Mesothelial cell of epicardium (in vitro differentiated cells): ENCODE measurements at regions not wholly inside any gene's neighbourhood (a gene's known extent, or its start where the extent isn't known, plus 50 kb on each side); places are given as distances from the start of the nearest gene placed in this dataset.

ENCODE experiments used
- DNase-seq, 2 experiments: peaks; one replicate each; pipeline ENCODE4 v3.0.0; 2021; ENCODE audit warnings: low spot score in 2 of 2; ENCODE audit not compliant: unreplicated experiment in 2 of 2
- H3K27ac Mint-ChIP-seq: 2 replicates; pipeline ENCODE4 v1.8.0; 2021; ENCODE audit warnings: mixed read lengths
- H3K27me3 Mint-ChIP-seq: 2 replicates; pipeline ENCODE4 v1.8.0; 2021; ENCODE audit warnings: low read depth, mixed read lengths
- H3K36me3 Mint-ChIP-seq: 2 replicates; pipeline ENCODE4 v1.8.0; 2021; ENCODE audit warnings: mixed read lengths
- H3K4me1 Mint-ChIP-seq: 2 replicates; pipeline ENCODE4 v1.8.0; 2021; ENCODE audit warnings: mixed read lengths
- H3K4me3 Mint-ChIP-seq: 2 replicates; pipeline ENCODE4 v1.8.0; 2021; ENCODE audit warnings: mild to moderate bottlenecking, moderate library complexity, mixed read lengths
- H3K9me3 Mint-ChIP-seq: 2 replicates; pipeline ENCODE4 v1.8.0; 2021; ENCODE audit warnings: mixed read lengths
- CTCF ChIP-seq: fragments of 200-600 bp; sonication (generic); IDR thresholded peaks from one replicate; pipeline ENCODE4 v1.5.0; 2021; ENCODE audit warnings: antibody characterized with exemption; ENCODE audit not compliant: unreplicated experiment

GRCh38 chrX:113986427-113986826, 597.5 kb upstream of the HTR2C start:
- Mint-ChIP-seq H3K9me3 (peaks cover 8% of the 10 kb centered on the region), H3K27me3 (no peaks in the 10 kb centered on the region), H3K27ac (no peak overlapping the region), H3K36me3 (no peaks in the 10 kb centered on the region), H3K4me3 (no peak overlapping the region), H3K4me1 (peaks cover 6% of the 10 kb centered on the region)
- TF ChIP-seq CTCF: no peak
- no peak for DNase-seq

GRCh38 chrX:113982766-113983165, 601.1 kb upstream of the HTR2C start:
- H3K27me3 Mint-ChIP-seq: no peaks in the 10 kb centered on the region
- DNase-seq: no peak
- no peaks in the 10 kb centered on the region for H3K36me3 Mint-ChIP-seq
- no peak for TF ChIP-seq CTCF
- peaks cover 24% of the 10 kb centered on the region for H3K9me3 Mint-ChIP-seq
- H3K4me1 Mint-ChIP-seq: peaks cover 3% of the 10 kb centered on the region
- no peak overlapping the region for H3K27ac Mint-ChIP-seq
- H3K4me3 Mint-ChIP-seq: no peak overlapping the region

GRCh38 chrX:113980953-113981352, 602.9 kb upstream of the HTR2C start:
- Mint-ChIP-seq H3K9me3 (peaks cover 23% of the 10 kb centered on the region), H3K27me3 (no peaks in the 10 kb centered on the region), H3K27ac (no peak overlapping the region), H3K4me1 (peaks cover 3% of the 10 kb centered on the region), H3K36me3 (no peaks in the 10 kb centered on the region), H3K4me3 (no peak overlapping the region)
- no peak for DNase-seq
- no peak for TF ChIP-seq CTCF

- no peaks in the 10 kb centered on the region for H3K36me3 Mint-ChIP-seq
- DNase-seq: no peak
- no peak for TF ChIP-seq CTCF
- peaks cover 12% of the 10 kb centered on the region for H3K4me1 Mint-ChIP-seq
- H3K27ac Mint-ChIP-seq: no peak overlapping the region
- no peak overlapping the region for H3K4me3 Mint-ChIP-seq
- no peaks in the 10 kb centered on the region for H3K27me3 Mint-ChIP-seq
- peaks cover 16% of the 10 kb centered on the region for H3K9me3 Mint-ChIP-seq
These were observed 606.0 kb upstream of the HTR2C start for GRCh38 chrX:113977887-113978286.

- DNase-seq: no peak
- no peak for TF ChIP-seq CTCF
- H3K9me3 Mint-ChIP-seq: peaks cover 12% of the 10 kb centered on the region
- no peak overlapping the region for H3K4me3 Mint-ChIP-seq
- H3K4me1 Mint-ChIP-seq: peaks cover 14% of the 10 kb centered on the region
- H3K27ac Mint-ChIP-seq: no peak overlapping the region
- H3K27me3 Mint-ChIP-seq: no peaks in the 10 kb centered on the region
- no peaks in the 10 kb centered on the region for H3K36me3 Mint-ChIP-seq
These were observed 608.4 kb upstream of the HTR2C start for GRCh38 chrX:113975441-113975840.

- Mint-ChIP-seq H3K36me3 (no peaks in the 10 kb centered on the region), H3K27ac (no peak overlapping the region), H3K4me1 (peaks cover 14% of the 10 kb centered on the region), H3K27me3 (no peaks in the 10 kb centered on the region), H3K4me3 (no peak overlapping the region), H3K9me3 (peaks cover 12% of the 10 kb centered on the region)
- DNase-seq: no peak
- no peak for TF ChIP-seq CTCF
These were observed 609.0 kb upstream of the HTR2C start for GRCh38 chrX:113974881-113975280.
